GM19043 (cell line): ENCODE measurements at regions not wholly inside any gene's neighbourhood (a gene's known extent, or its start where the extent isn't known, plus 50 kb on each side); places are given as distances from the start of the nearest gene placed in this dataset.

Source experiments
- ATAC-seq: cut with Tn5 transposase; IDR thresholded peaks from one replicate; pipeline ENCODE4 v1.9.1; 2021; ENCODE audit warnings: low read depth; ENCODE audit not compliant: unreplicated experiment

GRCh38 chr2:62566847-62567246 lies 60.9 kb upstream of the TMEM17 start:
- ATAC-seq = no peak

GRCh38 chr2:62565309-62565908 lies 59.4 kb upstream of the TMEM17 start:
- no peak for ATAC-seq

GRCh38 chr2:62564380-62565137 lies 58.6 kb upstream of the TMEM17 start:
- ATAC-seq = no peak

- no peak for ATAC-seq
These were observed 55.6 kb upstream of the TMEM17 start for GRCh38 chr2:62561586-62561985.

GRCh38 chr2:62559582-62559981 lies 53.6 kb upstream of the TMEM17 start:
- no peak for ATAC-seq

- ATAC-seq = no peak
These were observed 52.7 kb upstream of the TMEM17 start for GRCh38 chr2:62558743-62559142.

- ATAC-seq = no peak
These were observed 50.1 kb upstream of the TMEM17 start for GRCh38 chr2:62556086-62556485.
